ENCODE measurements at regions not wholly inside any gene's neighbourhood (a gene's known extent, or its start where the extent isn't known, plus 50 kb on each side); places are given as distances from the start of the nearest gene placed in this dataset.

- Histone ChIP-seq H3K4me1 (peaks cover 0 to 8% (median 6%) of the 10 kb centered on the region in 4 donors), H3K27ac (no peak overlapping the region), H3K9me3 (no peaks in the 10 kb centered on the region), H3K27me3 (peaks cover 0 to 40% of the 10 kb centered on the region in 2 donors), H3K4me3 (peak overlapping the region; percentile 13 to 47 (median 42)), H3K36me3 (no peaks in the 10 kb centered on the region)
- TF ChIP-seq, protein P1, sequence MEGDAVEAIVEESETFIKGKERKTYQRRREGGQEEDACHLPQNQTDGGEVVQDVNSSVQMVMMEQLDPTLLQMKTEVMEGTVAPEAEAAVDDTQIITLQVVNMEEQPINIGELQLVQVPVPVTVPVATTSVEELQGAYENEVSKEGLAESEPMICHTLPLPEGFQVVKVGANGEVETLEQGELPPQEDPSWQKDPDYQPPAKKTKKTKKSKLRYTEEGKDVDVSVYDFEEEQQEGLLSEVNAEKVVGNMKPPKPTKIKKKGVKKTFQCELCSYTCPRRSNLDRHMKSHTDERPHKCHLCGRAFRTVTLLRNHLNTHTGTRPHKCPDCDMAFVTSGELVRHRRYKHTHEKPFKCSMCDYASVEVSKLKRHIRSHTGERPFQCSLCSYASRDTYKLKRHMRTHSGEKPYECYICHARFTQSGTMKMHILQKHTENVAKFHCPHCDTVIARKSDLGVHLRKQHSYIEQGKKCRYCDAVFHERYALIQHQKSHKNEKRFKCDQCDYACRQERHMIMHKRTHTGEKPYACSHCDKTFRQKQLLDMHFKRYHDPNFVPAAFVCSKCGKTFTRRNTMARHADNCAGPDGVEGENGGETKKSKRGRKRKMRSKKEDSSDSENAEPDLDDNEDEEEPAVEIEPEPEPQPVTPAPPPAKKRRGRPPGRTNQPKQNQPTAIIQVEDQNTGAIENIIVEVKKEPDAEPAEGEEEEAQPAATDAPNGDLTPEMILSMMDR (IDR thresholded peaks at IDR 0.05), result peak; percentile 86 to 95 (median 89)
- no peak for TF ChIP-seq EP300 (IDR thresholded peaks at IDR 0.05)
- WGBS, 2 donors, result 22 to 27% methylated on average over 21 to 33 of the region's 51 CpGs
- DNase-seq (ENCODE audit: low spot score in 2 of 2), result peak; percentile 53 to 70
Measured at GRCh38 chr10:77710759-77711682, 73.4 kb upstream of the KCNMA1 start.

- Histone ChIP-seq H3K4me3 (no peak overlapping the region), H3K4me1 (peaks cover 0 to 8% (median 6%) of the 10 kb centered on the region in 4 donors), H3K27ac (no peak overlapping the region), H3K36me3 (no peaks in the 10 kb centered on the region), H3K9me3 (no peaks in the 10 kb centered on the region), H3K27me3 (peaks cover 0 to 40% of the 10 kb centered on the region in 2 donors)
- no peak for TF ChIP-seq EP300 (IDR thresholded peaks at IDR 0.05)
- TF ChIP-seq, protein P1 (IDR thresholded peaks at IDR 0.05), result no peak
- TF ChIP-seq POLR2A (IDR thresholded peaks at IDR 0.05), result no peak
- WGBS, 2 donors, result 81 to 84% methylated on average over 11 to 12 of the region's 14 CpGs
- DNase-seq (ENCODE audit: low spot score in 2 of 2), result no peak
Measured at GRCh38 chr10:77710081-77710551, 72.5 kb upstream of the KCNMA1 start.

- Histone ChIP-seq H3K36me3 (no peaks in the 10 kb centered on the region), H3K27me3 (peaks cover 0 to 26% of the 10 kb centered on the region in 2 donors), H3K27ac (no peak overlapping the region), H3K9me3 (peaks cover 0 to 4% (median 0%) of the 10 kb centered on the region in 4 donors), H3K4me3 (no peak overlapping the region), H3K4me1 (peaks cover 0 to 8% (median 6%) of the 10 kb centered on the region in 4 donors)
- TF ChIP-seq EP300 (IDR thresholded peaks at IDR 0.05), result no peak
- TF ChIP-seq POLR2A (IDR thresholded peaks at IDR 0.05), result no peak
- TF ChIP-seq, protein P1 (IDR thresholded peaks at IDR 0.05), result no peak
- WGBS, 2 donors, result 33 to 44% methylated on average over 1 of the region's 1 CpG
- no peak for DNase-seq (ENCODE audit: low spot score in 2 of 2)
Measured at GRCh38 chr10:77707570-77707969, 70.0 kb upstream of the KCNMA1 start.

GRCh38 chr10:77702166-77702565 is 64.6 kb upstream of the KCNMA1 start:
- TF ChIP-seq EP300 (IDR thresholded peaks at IDR 0.05), result no peak
- no peak for TF ChIP-seq POLR2A (IDR thresholded peaks at IDR 0.05)
- TF ChIP-seq, protein P1 (IDR thresholded peaks at IDR 0.05), result no peak
- H3K27ac ChIP-seq, result no peak overlapping the region
- 53 to 63% methylated on average over 3 of the region's 3 CpGs for WGBS, 2 donors
- no peaks in the 10 kb centered on the region for H3K27me3 ChIP-seq
- H3K4me3 ChIP-seq, result no peak overlapping the region
- no peak for DNase-seq (ENCODE audit: low spot score in 2 of 2)
- peaks cover 0 to 4% (median 0%) of the 10 kb centered on the region in 4 donors for H3K9me3 ChIP-seq
- H3K4me1 ChIP-seq, result no peaks in the 10 kb centered on the region
- H3K36me3 ChIP-seq, result no peaks in the 10 kb centered on the region

GRCh38 chr10:77700086-77700485 is 62.5 kb upstream of the KCNMA1 start:
- H3K27me3 ChIP-seq, result no peaks in the 10 kb centered on the region
- H3K36me3 ChIP-seq, result no peaks in the 10 kb centered on the region
- DNase-seq (ENCODE audit: low spot score in 2 of 2), result no peak
- H3K4me3 ChIP-seq, result no peak overlapping the region
- WGBS, 2 donors, result 34 to 58% methylated on average over 1 of the region's 1 CpG
- no peaks in the 10 kb centered on the region for H3K4me1 ChIP-seq
- H3K27ac ChIP-seq, result no peak overlapping the region
- H3K9me3 ChIP-seq, result peaks cover 0 to 4% (median 0%) of the 10 kb centered on the region in 4 donors
- TF ChIP-seq, protein P1 (IDR thresholded peaks at IDR 0.05), result no peak
- TF ChIP-seq EP300 (IDR thresholded peaks at IDR 0.05) (no peak), POLR2A (IDR thresholded peaks at IDR 0.05) (no peak)

Measured in tibial nerve (tissue), 4 donors.